ENCODE measurements at regions not wholly inside any gene's neighbourhood (a gene's known extent, or its start where the extent isn't known, plus 50 kb on each side); places are given as distances from the start of the nearest gene placed in this dataset.

- no peak for ATAC-seq (replicated peaks; ENCODE audit: extremely low read depth, poor library complexity, severe bottlenecking)
- Mint-ChIP-seq H3K9me3 (no peaks in the 10 kb centered on the region), H3K4me1 (peaks cover 18% of the 10 kb centered on the region), H3K27me3 (no peaks in the 10 kb centered on the region), H3K27ac (ENCODE audit: low read depth) (no peak overlapping the region), H3K4me3 (no peak overlapping the region), H3K36me3 (ENCODE audit: insufficient read depth) (peaks cover 4% of the 10 kb centered on the region)
- DNase-seq (ENCODE audit: low spot score in 2 of 2), result no peak
Observed at GRCh38 chr3:27976933-27977332, 254.8 kb upstream of the EOMES start.

GRCh38 chr3:27978440-27978839, 256.3 kb upstream of the EOMES start:
- no peaks in the 10 kb centered on the region for H3K9me3 Mint-ChIP-seq
- H3K4me3 Mint-ChIP-seq, result no peak overlapping the region
- H3K27ac Mint-ChIP-seq (ENCODE audit: low read depth), result no peak overlapping the region
- ATAC-seq (replicated peaks; ENCODE audit: extremely low read depth, poor library complexity, severe bottlenecking) (no peak), DNase-seq (ENCODE audit: low spot score in 2 of 2) (no peak)
- peaks cover 18% of the 10 kb centered on the region for H3K4me1 Mint-ChIP-seq
- H3K27me3 Mint-ChIP-seq, result no peaks in the 10 kb centered on the region
- H3K36me3 Mint-ChIP-seq (ENCODE audit: insufficient read depth), result peaks cover 4% of the 10 kb centered on the region

GRCh38 chr3:27985369-27986035, 255.9 kb upstream of the CMC1 start:
- DNase-seq (ENCODE audit: low spot score in 2 of 2) (no peak), ATAC-seq (replicated peaks; ENCODE audit: extremely low read depth, poor library complexity, severe bottlenecking) (no peak)
- no peaks in the 10 kb centered on the region for H3K27me3 Mint-ChIP-seq
- H3K9me3 Mint-ChIP-seq, result no peaks in the 10 kb centered on the region
- peaks cover 2% of the 10 kb centered on the region for H3K36me3 Mint-ChIP-seq (ENCODE audit: insufficient read depth)
- no peak overlapping the region for H3K4me3 Mint-ChIP-seq
- H3K4me1 Mint-ChIP-seq, result peaks cover 19% of the 10 kb centered on the region
- H3K27ac Mint-ChIP-seq (ENCODE audit: low read depth), result no peak overlapping the region

GRCh38 chr3:27986234-27986879, 255.1 kb upstream of the CMC1 start:
- H3K9me3 Mint-ChIP-seq, result no peaks in the 10 kb centered on the region
- DNase-seq (ENCODE audit: low spot score in 2 of 2), result no peak
- H3K4me3 Mint-ChIP-seq, result no peak overlapping the region
- no peak for ATAC-seq (replicated peaks; ENCODE audit: extremely low read depth, poor library complexity, severe bottlenecking)
- peaks cover 13% of the 10 kb centered on the region for H3K4me1 Mint-ChIP-seq
- no peaks in the 10 kb centered on the region for H3K27me3 Mint-ChIP-seq
- no peak overlapping the region for H3K27ac Mint-ChIP-seq (ENCODE audit: low read depth)
- H3K36me3 Mint-ChIP-seq (ENCODE audit: insufficient read depth), result peaks cover 2% of the 10 kb centered on the region

- Mint-ChIP-seq H3K4me3 (no peak overlapping the region), H3K27ac (ENCODE audit: low read depth) (no peak overlapping the region), H3K9me3 (no peaks in the 10 kb centered on the region), H3K36me3 (ENCODE audit: insufficient read depth) (no peaks in the 10 kb centered on the region), H3K4me1 (peaks cover 13% of the 10 kb centered on the region), H3K27me3 (no peaks in the 10 kb centered on the region)
- ATAC-seq (replicated peaks; ENCODE audit: extremely low read depth, poor library complexity, severe bottlenecking) (no peak), DNase-seq (ENCODE audit: low spot score in 2 of 2) (no peak)
Observed at GRCh38 chr3:27990324-27990723, 251.1 kb upstream of the CMC1 start.

- peaks cover 9% of the 10 kb centered on the region for H3K4me1 Mint-ChIP-seq
- no peak overlapping the region for H3K4me3 Mint-ChIP-seq
- H3K9me3 Mint-ChIP-seq, result no peaks in the 10 kb centered on the region
- ATAC-seq (replicated peaks; ENCODE audit: extremely low read depth, poor library complexity, severe bottlenecking) (no peak), DNase-seq (ENCODE audit: low spot score in 2 of 2) (no peak)
- H3K27me3 Mint-ChIP-seq, result no peaks in the 10 kb centered on the region
- H3K36me3 Mint-ChIP-seq (ENCODE audit: insufficient read depth), result no peaks in the 10 kb centered on the region
- H3K27ac Mint-ChIP-seq (ENCODE audit: low read depth), result no peak overlapping the region
Observed at GRCh38 chr3:27990837-27991236, 250.6 kb upstream of the CMC1 start.

- peaks cover 7% of the 10 kb centered on the region for H3K4me1 Mint-ChIP-seq
- H3K27me3 Mint-ChIP-seq, result no peaks in the 10 kb centered on the region
- H3K36me3 Mint-ChIP-seq (ENCODE audit: insufficient read depth), result no peaks in the 10 kb centered on the region
- no peak for DNase-seq (ENCODE audit: low spot score in 2 of 2)
- ATAC-seq (replicated peaks; ENCODE audit: extremely low read depth, poor library complexity, severe bottlenecking), result no peak
- no peak overlapping the region for H3K4me3 Mint-ChIP-seq
- no peaks in the 10 kb centered on the region for H3K9me3 Mint-ChIP-seq
- H3K27ac Mint-ChIP-seq (ENCODE audit: low read depth), result no peak overlapping the region
Observed at GRCh38 chr3:27993051-27993450, 248.4 kb upstream of the CMC1 start.

- no peak for ATAC-seq (replicated peaks; ENCODE audit: extremely low read depth, poor library complexity, severe bottlenecking)
- Mint-ChIP-seq H3K9me3 (peaks cover 6% of the 10 kb centered on the region), H3K27ac (ENCODE audit: low read depth) (no peak overlapping the region)
Observed at GRCh38 chr3:28000608-28001007, 240.8 kb upstream of the CMC1 start.

GRCh38 chr3:28008235-28008634, 233.2 kb upstream of the CMC1 start:
- peaks cover 19% of the 10 kb centered on the region for H3K4me1 Mint-ChIP-seq
- DNase-seq (ENCODE audit: low spot score in 2 of 2) (no peak), ATAC-seq (replicated peaks; ENCODE audit: extremely low read depth, poor library complexity, severe bottlenecking) (peak; percentile 59)
- H3K9me3 Mint-ChIP-seq, result peaks cover 6% of the 10 kb centered on the region
- H3K27me3 Mint-ChIP-seq, result no peaks in the 10 kb centered on the region
- H3K27ac Mint-ChIP-seq (ENCODE audit: low read depth), result peak overlapping the region; percentile 94
- H3K36me3 Mint-ChIP-seq (ENCODE audit: insufficient read depth), result no peaks in the 10 kb centered on the region
- peak overlapping the region; percentile 67 for H3K4me3 Mint-ChIP-seq

More at GRCh38 chr3:28000608-28001007, 240.8 kb upstream of the CMC1 start:
- Mint-ChIP-seq H3K27me3 (no peaks in the 10 kb centered on the region), H3K4me1 (no peaks in the 10 kb centered on the region), H3K4me3 (no peak overlapping the region), H3K36me3 (ENCODE audit: insufficient read depth) (peaks cover 2% of the 10 kb centered on the region)
- DNase-seq (ENCODE audit: low spot score in 2 of 2), result no peak

- Mint-ChIP-seq H3K9me3 (no peaks in the 10 kb centered on the region), H3K4me1 (peaks cover 27% of the 10 kb centered on the region), H3K36me3 (ENCODE audit: insufficient read depth) (no peaks in the 10 kb centered on the region), H3K27ac (ENCODE audit: low read depth) (no peak overlapping the region), H3K4me3 (no peak overlapping the region), H3K27me3 (no peaks in the 10 kb centered on the region)
- ATAC-seq (replicated peaks; ENCODE audit: extremely low read depth, poor library complexity, severe bottlenecking) (no peak), DNase-seq (ENCODE audit: low spot score in 2 of 2) (no peak)
Observed at GRCh38 chr3:28012830-28013229, 228.6 kb upstream of the CMC1 start.

- Mint-ChIP-seq H3K4me1 (peaks cover 20% of the 10 kb centered on the region), H3K4me3 (no peak overlapping the region), H3K9me3 (no peaks in the 10 kb centered on the region), H3K27ac (ENCODE audit: low read depth) (no peak overlapping the region), H3K27me3 (no peaks in the 10 kb centered on the region), H3K36me3 (ENCODE audit: insufficient read depth) (no peaks in the 10 kb centered on the region)
- no peak for DNase-seq (ENCODE audit: low spot score in 2 of 2)
- ATAC-seq (replicated peaks; ENCODE audit: extremely low read depth, poor library complexity, severe bottlenecking), result no peak
Observed at GRCh38 chr3:28013864-28014473, 227.4 kb upstream of the CMC1 start.

- Mint-ChIP-seq H3K27me3 (no peaks in the 10 kb centered on the region), H3K9me3 (peaks cover 8% of the 10 kb centered on the region), H3K36me3 (ENCODE audit: insufficient read depth) (no peaks in the 10 kb centered on the region), H3K4me3 (no peak overlapping the region), H3K27ac (ENCODE audit: low read depth) (no peak overlapping the region), H3K4me1 (peaks cover 29% of the 10 kb centered on the region)
- no peak for ATAC-seq (replicated peaks; ENCODE audit: extremely low read depth, poor library complexity, severe bottlenecking)
- no peak for DNase-seq (ENCODE audit: low spot score in 2 of 2)
Observed at GRCh38 chr3:28018925-28019718, 222.3 kb upstream of the CMC1 start.

Measured in central memory CD8-positive, alpha-beta T cell (primary cell).